ENCODE measurements at regions not wholly inside any gene's neighbourhood (a gene's known extent, or its start where the extent isn't known, plus 50 kb on each side); places are given as distances from the start of the nearest gene placed in this dataset.

GRCh38 chr4:157808796-157809383 is 363.9 kb downstream of the GASK1B start:
- H4K20me1 ChIP-seq (replicated peaks; ENCODE audit: insufficient read depth): no peaks in the 10 kb centered on the region
- H3K4me1 ChIP-seq (ENCODE audit: insufficient read depth): no peaks in the 10 kb centered on the region
- H3K4me3 Mint-ChIP-seq: no peak overlapping the region
- DNase-seq (ENCODE audit: low spot score) (no peak), ATAC-seq (no peak)
- no peak overlapping the region for H2AFZ ChIP-seq
- H3K27me3 Mint-ChIP-seq (ENCODE audit: insufficient read depth, low read depth, poor library complexity): peaks cover 2% of the 10 kb centered on the region
- no peaks in the 10 kb centered on the region for H3K27me3 ChIP-seq (ENCODE audit: insufficient read depth)
- H3K27ac ChIP-seq (ENCODE audit: low read depth): no peak overlapping the region
- TF ChIP-seq ZNF331 (CRISPR knock-in tag; IDR thresholded peaks at IDR 0.05; ENCODE audit: low read depth) (no peak), EZH2 (IDR thresholded peaks at IDR 0.05; ENCODE audit: low read depth, unreplicated experiment) (no peak), REST (IDR thresholded peaks at IDR 0.05; ENCODE audit: unreplicated experiment) (no peak), CREB1 (CRISPR knock-in tag; IDR thresholded peaks at IDR 0.05; ENCODE audit: low read depth) (no peak), EZH2phosphoT487 (IDR thresholded peaks at IDR 0.05; ENCODE audit: unreplicated experiment) (no peak), ZNF462 (CRISPR knock-in tag; IDR thresholded peaks at IDR 0.05) (no peak), JUNB (IDR thresholded peaks at IDR 0.05; ENCODE audit: unreplicated experiment) (no peak), NANOG (IDR thresholded peaks at IDR 0.05; ENCODE audit: borderline replicate concordance) (no peak), ZNF114 (CRISPR knock-in tag; IDR thresholded peaks at IDR 0.05) (no peak), ETS1 (IDR thresholded peaks at IDR 0.05) (no peak), POLR2AphosphoS5 (IDR thresholded peaks at IDR 0.05; ENCODE audit: low read depth) (no peak), STAT1 (IDR thresholded peaks at IDR 0.05; ENCODE audit: unreplicated experiment) (no peak), CTCF (conservative IDR thresholded peaks at IDR 0.05; ENCODE audit: low read depth in 2 of 2) (no peak)
- H3K9me2 ChIP-seq (ENCODE audit: insufficient read depth): no peaks in the 10 kb centered on the region
- H3K9me3 Mint-ChIP-seq: peaks cover 8% of the 10 kb centered on the region; the same call in 2 of the 3 replicates
- H3K79me2 ChIP-seq (replicated peaks; ENCODE audit: insufficient read depth): no peaks in the 10 kb centered on the region
- no peak overlapping the region for H3K27ac Mint-ChIP-seq
- no peaks in the 10 kb centered on the region for H3K36me3 ChIP-seq (ENCODE audit: insufficient read depth)
- H3K4me2 ChIP-seq: no peak overlapping the region
- no peak overlapping the region for H3K4me3 ChIP-seq
- no peaks in the 10 kb centered on the region for H3F3A ChIP-seq (replicated peaks; ENCODE audit: low read depth)
- no peaks in the 10 kb centered on the region for H3K4me1 Mint-ChIP-seq
- no peaks in the 10 kb centered on the region for H3K36me3 Mint-ChIP-seq (ENCODE audit: low read depth)
